GM12874 (cell line): ENCODE measurements at regions not wholly inside any gene's neighbourhood (a gene's known extent, or its start where the extent isn't known, plus 50 kb on each side); places are given as distances from the start of the nearest gene placed in this dataset.

Source experiments
- TF ChIP-seq, protein P1 (sequence below): IDR thresholded peaks from 2 replicates; pipeline ENCODE4 v1.5.1; 2011; ENCODE audit warnings: low read depth, mild to moderate bottlenecking, control low read depth, low read length, moderate library complexity; ENCODE audit not compliant: insufficient read depth

DNA sequence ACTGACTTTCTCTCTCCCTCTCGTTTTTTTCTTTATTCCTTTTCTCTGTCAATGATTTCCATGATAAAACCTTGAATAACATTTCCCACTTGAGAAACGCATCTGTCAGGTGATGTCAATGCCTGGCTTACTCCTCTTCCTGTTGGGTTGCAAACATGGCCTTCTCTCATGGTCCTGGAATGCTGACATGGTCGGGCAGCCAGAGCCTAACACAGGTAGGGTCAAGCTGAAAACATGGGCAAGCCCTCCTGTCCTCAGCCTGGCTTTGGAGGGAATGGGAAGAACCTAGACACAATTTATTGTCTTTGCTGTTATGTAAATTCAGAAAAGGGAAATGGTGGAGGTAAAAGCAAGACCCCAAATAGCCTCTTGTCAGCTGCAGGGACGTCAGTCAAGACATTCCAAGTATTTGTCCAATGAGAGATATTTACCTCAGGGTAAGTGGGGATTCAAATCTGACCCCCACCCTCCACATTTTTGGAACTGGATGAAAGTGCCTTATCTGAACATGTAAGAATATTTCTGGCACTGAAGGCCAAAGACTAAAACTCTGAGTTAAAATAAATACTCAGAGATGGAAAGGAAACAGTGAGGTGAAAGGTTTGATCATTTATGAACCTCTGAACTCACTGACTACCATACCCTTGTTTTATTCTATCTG, 473.8 kb downstream of the SPRY1 start:
- TF ChIP-seq, protein P1, sequence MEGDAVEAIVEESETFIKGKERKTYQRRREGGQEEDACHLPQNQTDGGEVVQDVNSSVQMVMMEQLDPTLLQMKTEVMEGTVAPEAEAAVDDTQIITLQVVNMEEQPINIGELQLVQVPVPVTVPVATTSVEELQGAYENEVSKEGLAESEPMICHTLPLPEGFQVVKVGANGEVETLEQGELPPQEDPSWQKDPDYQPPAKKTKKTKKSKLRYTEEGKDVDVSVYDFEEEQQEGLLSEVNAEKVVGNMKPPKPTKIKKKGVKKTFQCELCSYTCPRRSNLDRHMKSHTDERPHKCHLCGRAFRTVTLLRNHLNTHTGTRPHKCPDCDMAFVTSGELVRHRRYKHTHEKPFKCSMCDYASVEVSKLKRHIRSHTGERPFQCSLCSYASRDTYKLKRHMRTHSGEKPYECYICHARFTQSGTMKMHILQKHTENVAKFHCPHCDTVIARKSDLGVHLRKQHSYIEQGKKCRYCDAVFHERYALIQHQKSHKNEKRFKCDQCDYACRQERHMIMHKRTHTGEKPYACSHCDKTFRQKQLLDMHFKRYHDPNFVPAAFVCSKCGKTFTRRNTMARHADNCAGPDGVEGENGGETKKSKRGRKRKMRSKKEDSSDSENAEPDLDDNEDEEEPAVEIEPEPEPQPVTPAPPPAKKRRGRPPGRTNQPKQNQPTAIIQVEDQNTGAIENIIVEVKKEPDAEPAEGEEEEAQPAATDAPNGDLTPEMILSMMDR = no peak

DNA sequence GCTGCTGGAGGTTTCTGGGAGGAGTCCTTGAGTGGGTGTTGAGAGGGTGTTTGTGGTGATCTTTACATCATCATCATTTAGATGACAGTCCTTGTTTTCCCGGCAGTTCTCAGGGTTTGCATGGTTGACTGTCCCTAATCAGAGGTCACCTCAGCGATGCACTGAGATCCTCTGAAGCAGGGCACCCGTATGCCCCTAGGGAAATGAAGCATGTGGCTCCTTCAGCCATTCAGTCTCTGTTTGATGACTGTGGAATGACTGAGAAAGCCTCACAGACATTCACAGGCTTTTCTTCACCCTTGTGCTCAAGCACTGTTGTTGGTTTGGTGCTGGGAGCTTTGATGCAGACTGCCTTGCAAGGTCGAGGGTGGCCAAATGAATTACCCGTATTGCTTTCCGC, 474.7 kb downstream of the SPRY1 start:
- TF ChIP-seq, protein P1 = no peak

- TF ChIP-seq, protein P1 = no peak
These were observed 477.5 kb downstream of the SPRY1 start for GRCh38 chr4:123874063-123874462.

DNA sequence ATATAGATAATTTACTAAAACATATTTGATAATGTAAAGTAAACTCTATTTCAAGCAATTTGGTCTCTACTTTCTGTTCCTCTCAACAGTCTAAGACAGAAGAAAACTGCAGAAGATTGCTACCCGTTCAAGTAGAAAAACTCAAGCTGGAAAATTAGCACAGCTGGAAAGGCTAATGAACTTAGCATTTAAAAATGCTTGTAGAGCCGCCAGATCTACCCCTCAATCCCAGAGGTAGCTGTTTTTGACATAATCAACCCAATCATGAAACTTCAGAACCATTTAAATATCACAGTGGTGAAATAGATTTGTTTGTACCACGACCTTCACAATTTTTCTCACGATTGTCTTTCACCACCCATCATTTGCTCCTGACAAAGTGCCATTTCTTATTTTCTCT, 479.5 kb downstream of the SPRY1 start:
- TF ChIP-seq, protein P1 = no peak

DNA sequence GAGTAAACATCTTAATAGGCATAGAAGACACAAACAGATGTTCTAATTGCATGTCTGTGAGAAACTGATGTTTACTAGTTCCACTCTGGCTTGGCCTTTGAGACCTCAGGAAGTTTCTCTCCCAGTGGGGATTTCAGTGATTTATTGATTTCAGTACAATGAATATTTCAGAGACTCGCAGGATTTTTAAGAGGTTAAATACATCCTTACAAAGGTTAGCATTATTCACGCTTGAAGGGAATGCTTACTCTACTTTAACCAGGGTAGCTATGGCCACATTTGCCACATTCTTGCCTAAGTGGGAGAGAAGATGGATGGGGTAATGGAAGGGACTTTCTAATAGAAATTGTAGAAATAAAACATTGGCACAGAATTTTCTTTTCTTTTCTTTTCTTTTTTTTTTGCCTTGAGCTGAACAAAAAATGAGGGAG, 480.1 kb downstream of the SPRY1 start:
- TF ChIP-seq, protein P1 = no peak

DNA sequence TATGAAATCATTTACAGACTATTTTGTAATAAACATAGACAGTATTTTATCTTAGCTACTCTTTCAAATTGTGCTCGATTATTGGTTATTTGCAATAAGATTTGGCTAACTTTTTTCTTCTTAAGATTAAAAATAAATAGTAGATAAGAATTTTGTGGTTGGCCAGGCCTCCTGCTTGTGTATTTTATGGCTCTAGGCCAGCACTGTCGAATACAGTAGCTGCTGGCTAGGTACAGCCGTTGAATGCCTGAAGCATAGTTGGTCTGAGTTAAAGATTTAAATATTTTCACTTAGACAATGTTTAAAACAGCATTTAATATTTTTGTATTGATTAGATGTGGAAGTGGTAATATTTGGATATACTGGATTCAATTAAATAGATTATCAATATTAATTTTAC, 481.0 kb downstream of the SPRY1 start:
- TF ChIP-seq, protein P1 = no peak

DNA sequence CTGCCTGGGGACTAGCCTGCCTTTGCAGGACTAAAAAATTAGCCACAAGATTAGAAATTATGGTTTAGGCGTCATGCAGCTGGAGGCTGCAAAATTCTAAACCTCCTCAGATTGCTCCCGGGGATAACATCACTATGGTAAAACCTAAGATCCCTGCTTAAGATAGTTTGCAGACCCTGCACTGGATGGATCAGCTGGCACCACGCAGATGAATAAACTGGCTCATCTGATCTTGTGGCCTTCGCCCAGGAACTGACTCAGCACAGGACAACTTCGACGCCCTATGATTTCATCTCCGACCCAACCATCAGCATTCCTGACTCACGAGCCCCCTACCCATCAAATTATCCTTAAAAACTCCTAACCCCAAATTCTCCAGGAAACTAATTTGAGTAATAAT, 482.4 kb downstream of the SPRY1 start:
- TF ChIP-seq, protein P1 = no peak

DNA sequence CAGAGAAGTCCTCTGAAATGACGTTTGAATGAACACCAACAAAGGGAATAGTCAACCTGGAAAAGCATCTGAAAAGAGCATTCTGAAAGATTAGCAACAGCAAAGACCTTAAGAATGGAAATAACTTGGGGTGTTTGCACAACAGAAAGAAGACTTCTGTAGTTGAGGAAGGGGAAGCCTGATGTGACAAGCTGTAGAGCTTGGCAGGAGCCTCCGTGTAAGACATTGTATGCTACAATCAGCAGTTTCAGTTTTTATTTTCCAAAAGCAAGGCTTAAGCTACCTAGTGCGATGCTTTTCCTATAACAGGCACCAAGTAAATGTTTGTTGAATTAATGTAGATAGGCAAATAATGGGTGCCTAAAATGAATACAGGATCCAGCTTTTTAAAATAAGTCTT, 484.0 kb downstream of the SPRY1 start:
- TF ChIP-seq, protein P1 = no peak
